IMR-90 (cell line): ENCODE measurements at regions not wholly inside any gene's neighbourhood (a gene's known extent, or its start where the extent isn't known, plus 50 kb on each side); places are given as distances from the start of the nearest gene placed in this dataset.

ENCODE experiments used
- CTCF ChIP-seq: conservative IDR thresholded peaks from 2 replicates; pipeline ENCODE4 v1.5.1; 2012; ENCODE audit warnings: mild to moderate bottlenecking, low read depth, low read length, improper control_type of control experiment
- RAD21 ChIP-seq: IDR thresholded peaks from 2 replicates; pipeline ENCODE4 v1.6.1; 2012; ENCODE audit warnings: low read length, improper control_type of control experiment
- RCOR1 ChIP-seq: IDR thresholded peaks from 2 replicates; pipeline ENCODE4 v1.6.1; 2012; ENCODE audit warnings: mild to moderate bottlenecking, low read length, improper control_type of control experiment; ENCODE audit not compliant: insufficient replicate concordance
- RFX5 ChIP-seq: IDR thresholded peaks from 2 replicates; pipeline ENCODE4 v1.8.0; 2012; ENCODE audit warnings: low read depth, mild to moderate bottlenecking, low read length, moderate library complexity

GRCh38 chr5:102153003-102153759, 142.9 kb downstream of the SLCO4C1 start:
- no peak for TF ChIP-seq RFX5
- no peak for TF ChIP-seq CTCF
- TF ChIP-seq RCOR1 = no peak
- no peak for TF ChIP-seq RAD21
